ENCODE measurements at regions not wholly inside any gene's neighbourhood (a gene's known extent, or its start where the extent isn't known, plus 50 kb on each side); places are given as distances from the start of the nearest gene placed in this dataset.

DNA sequence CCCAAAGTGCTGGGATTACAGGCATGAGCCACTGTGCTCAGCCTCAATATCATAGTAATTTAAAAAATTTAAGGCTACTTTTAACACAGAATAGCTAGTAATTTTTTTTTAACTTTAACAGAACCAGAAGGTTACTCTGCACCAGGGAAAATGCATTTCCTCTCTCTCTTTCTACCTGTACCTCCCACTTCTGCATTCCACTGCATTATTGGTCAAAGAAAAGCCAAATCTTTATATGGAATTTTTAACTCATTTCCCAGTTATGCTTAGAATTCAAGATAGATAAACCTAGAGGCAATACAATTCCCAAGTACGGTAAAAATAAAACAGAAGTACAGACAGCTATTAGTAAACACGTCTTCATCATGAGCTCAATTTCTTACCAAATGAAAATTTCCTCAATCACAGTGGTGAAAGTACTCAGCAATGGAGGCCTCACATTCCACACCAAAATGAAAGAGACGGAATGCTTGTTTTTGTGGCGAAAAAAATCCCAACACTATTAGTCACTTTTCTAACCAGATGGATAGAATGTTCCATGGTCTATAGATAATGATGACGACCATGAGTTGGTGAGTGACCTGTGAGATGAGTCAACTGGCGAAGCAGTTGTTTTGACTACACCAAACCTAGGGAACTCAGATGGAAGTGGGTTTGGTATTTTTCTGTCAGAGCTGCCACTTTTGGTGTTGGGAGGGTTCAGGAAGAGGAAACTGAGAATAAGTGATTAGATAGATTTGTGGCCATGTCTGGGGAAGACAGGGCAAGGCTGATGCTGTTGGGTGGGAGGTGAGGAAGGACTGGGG is 104.7 kb upstream of the SGK1 start:
- H3K4me1 Mint-ChIP-seq: peaks cover 3% of the 10 kb centered on the region
- no peaks in the 10 kb centered on the region for H3K9me3 Mint-ChIP-seq
- no peak overlapping the region for H3K4me3 Mint-ChIP-seq
- no peak for TF ChIP-seq CTCF (IDR thresholded peaks at IDR 0.05)
- CTCF ChIA-PET: no interaction called here
- POLR2A ChIA-PET: interaction anchor here (0.5 kb wide), 1 partner anchor 43 kb away, joined by 6 read pairs; no protein-coding TSS in a partner anchor
- intact Hi-C loops (cut with micrococcal nuclease): no loop called here
- ATAC-seq (ENCODE audit: low read depth): no peak
- H3K27me3 Mint-ChIP-seq: no peaks in the 10 kb centered on the region
- no peak for DNase-seq
- H3K36me3 Mint-ChIP-seq (ENCODE audit: low read depth): no peaks in the 10 kb centered on the region
- no peak overlapping the region for H3K27ac Mint-ChIP-seq

DNA sequence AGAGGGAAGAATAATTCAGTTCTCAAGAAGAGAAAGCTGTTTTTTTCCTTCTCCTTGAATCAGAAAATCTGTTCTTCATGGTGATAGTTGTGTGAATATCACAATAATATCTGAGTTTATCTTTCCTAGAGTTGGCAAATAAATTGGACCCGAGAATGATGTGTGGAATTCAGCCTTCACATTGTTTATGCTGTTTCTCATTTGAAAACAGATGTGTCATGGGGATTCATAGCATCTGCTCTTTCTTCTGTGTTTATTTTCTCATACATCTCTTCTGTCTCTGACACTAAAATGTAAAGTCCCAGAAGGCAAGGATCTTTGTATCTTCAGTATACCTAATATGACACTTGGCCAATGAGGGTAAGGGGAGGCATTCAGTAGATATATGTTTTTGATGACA is 103.6 kb upstream of the SGK1 start:
- ChIA-PET CTCF (no interaction called here), POLR2A (no interaction called here)
- Mint-ChIP-seq H3K27me3 (no peaks in the 10 kb centered on the region), H3K36me3 (ENCODE audit: low read depth) (no peaks in the 10 kb centered on the region), H3K4me3 (no peak overlapping the region), H3K4me1 (peaks cover 4% of the 10 kb centered on the region), H3K27ac (no peak overlapping the region), H3K9me3 (no peaks in the 10 kb centered on the region)
- intact Hi-C loops (cut with micrococcal nuclease): no loop called here
- DNase-seq: no peak
- no peak for ATAC-seq (ENCODE audit: low read depth)
- TF ChIP-seq CTCF (IDR thresholded peaks at IDR 0.05): no peak

DNA sequence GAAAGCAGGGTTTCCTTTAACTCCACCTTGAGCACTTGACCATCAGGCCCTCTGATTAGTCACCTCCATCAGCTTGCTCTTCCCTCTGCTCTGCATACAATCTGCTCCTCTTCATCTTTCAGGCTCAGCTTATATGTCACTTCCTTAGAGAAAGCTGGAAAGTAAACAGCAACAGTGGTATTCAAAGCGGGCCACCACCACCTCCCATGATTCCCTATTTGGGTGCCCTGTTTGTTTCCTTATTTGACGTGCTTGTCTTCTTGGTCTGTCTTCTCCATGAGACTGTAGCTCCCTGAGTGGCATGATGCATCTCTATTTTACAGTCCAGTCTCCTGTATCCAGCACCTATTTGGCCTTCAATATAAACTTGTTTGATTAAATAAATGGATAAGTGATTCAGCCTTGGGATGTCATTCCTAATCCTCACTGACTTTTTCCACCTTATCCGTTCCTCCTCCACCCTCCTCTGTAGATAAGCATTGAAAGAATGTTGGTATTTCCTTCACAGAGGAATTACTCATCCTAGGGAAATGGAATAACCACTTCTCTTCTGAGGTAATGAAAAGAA is 102.8 kb upstream of the SGK1 start:
- H3K9me3 Mint-ChIP-seq: no peaks in the 10 kb centered on the region
- ChIA-PET POLR2A (no interaction called here), CTCF (no interaction called here)
- H3K36me3 Mint-ChIP-seq (ENCODE audit: low read depth): no peaks in the 10 kb centered on the region
- ATAC-seq (ENCODE audit: low read depth) (no peak), DNase-seq (no peak)
- no peak for TF ChIP-seq CTCF (IDR thresholded peaks at IDR 0.05)
- H3K4me3 Mint-ChIP-seq: no peak overlapping the region
- intact Hi-C loops (cut with micrococcal nuclease): no loop called here
- peaks cover 7% of the 10 kb centered on the region for H3K4me1 Mint-ChIP-seq
- no peak overlapping the region for H3K27ac Mint-ChIP-seq
- no peaks in the 10 kb centered on the region for H3K27me3 Mint-ChIP-seq

GRCh38 chr6:134419716-134420115 is 101.8 kb upstream of the SGK1 start:
- CTCF ChIA-PET: interaction anchor here (1.0 kb wide), 1 partner anchor 18 kb away, joined by 3 read pairs; no protein-coding TSS in a partner anchor
- ATAC-seq (ENCODE audit: low read depth): no peak
- peaks cover 16% of the 10 kb centered on the region for H3K4me1 Mint-ChIP-seq

More at GRCh38 chr6:134419716-134420115, 101.8 kb upstream of the SGK1 start:
- intact Hi-C loops (cut with micrococcal nuclease): no loop called here
- Mint-ChIP-seq H3K27ac (no peak overlapping the region), H3K27me3 (no peaks in the 10 kb centered on the region), H3K9me3 (no peaks in the 10 kb centered on the region), H3K4me3 (no peak overlapping the region), H3K36me3 (ENCODE audit: low read depth) (no peaks in the 10 kb centered on the region)
- TF ChIP-seq CTCF (IDR thresholded peaks at IDR 0.05): no peak
- POLR2A ChIA-PET: no interaction called here
- DNase-seq: no peak
